ENCODE measurements at regions not wholly inside any gene's neighbourhood (a gene's known extent, or its start where the extent isn't known, plus 50 kb on each side); places are given as distances from the start of the nearest gene placed in this dataset.

DNA sequence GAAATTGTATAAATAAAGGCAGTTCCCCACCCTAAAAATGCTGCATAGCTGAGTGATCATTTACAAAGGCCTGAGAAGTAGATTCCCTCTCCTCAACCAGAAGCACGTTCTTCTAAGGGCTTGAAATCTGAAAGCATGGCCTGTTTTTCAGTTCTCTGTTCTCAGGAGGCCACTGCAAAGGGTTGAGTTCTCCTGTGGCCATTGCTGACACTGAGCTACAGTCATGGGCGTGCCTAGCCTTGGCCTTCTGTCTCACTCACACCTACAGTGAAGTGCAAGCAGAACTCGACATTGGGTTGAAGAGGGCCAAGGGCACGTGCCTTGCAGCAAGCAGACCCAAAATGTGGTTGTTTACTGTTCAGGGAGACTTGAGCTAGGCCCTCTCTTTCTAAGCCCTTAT is 276.6 kb upstream of the VLDLR start:
- FAIRE-seq (no peak), DNase-seq (ENCODE audit: insufficient read length, low spot score) (no peak)

GRCh38 chr9:2346277-2346913 is 275.2 kb upstream of the VLDLR start:
- FAIRE-seq (no peak), DNase-seq (ENCODE audit: insufficient read length, low spot score) (no peak)

GRCh38 chr9:2351324-2351723 is 270.3 kb upstream of the VLDLR start:
- FAIRE-seq (no peak), DNase-seq (ENCODE audit: insufficient read length, low spot score) (no peak)

DNA sequence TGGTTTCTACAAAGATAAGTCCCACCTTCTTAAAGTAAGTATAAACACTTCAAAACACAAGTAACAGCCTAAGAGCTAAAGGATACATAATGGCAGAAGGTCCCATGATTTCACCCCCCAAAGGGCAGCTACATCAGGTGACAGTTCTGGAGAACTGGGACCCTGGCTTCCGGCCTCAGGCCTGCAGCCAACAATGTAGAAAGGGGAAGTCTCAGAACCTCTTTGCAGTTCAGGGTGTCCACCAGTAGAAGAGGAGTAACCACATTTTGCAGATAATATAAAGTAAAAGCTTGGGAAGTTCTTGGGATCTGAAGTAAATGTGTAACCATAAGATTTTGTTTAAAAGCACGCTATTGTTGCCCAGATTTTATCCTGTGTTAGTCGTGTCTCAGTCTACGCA is 267.4 kb upstream of the VLDLR start:
- no peak for DNase-seq (ENCODE audit: insufficient read length, low spot score)
- no peak for FAIRE-seq

- no peak for FAIRE-seq
- no peak for DNase-seq (ENCODE audit: insufficient read length, low spot score)
Measured at GRCh38 chr9:2354856-2355696, 266.5 kb upstream of the VLDLR start.

- DNase-seq (ENCODE audit: insufficient read length, low spot score) (no peak), FAIRE-seq (no peak)
Measured at GRCh38 chr9:2355697-2355983, 265.9 kb upstream of the VLDLR start.

- FAIRE-seq (no peak), DNase-seq (ENCODE audit: insufficient read length, low spot score) (no peak)
Measured at GRCh38 chr9:2356041-2356790, 265.4 kb upstream of the VLDLR start.

DNA sequence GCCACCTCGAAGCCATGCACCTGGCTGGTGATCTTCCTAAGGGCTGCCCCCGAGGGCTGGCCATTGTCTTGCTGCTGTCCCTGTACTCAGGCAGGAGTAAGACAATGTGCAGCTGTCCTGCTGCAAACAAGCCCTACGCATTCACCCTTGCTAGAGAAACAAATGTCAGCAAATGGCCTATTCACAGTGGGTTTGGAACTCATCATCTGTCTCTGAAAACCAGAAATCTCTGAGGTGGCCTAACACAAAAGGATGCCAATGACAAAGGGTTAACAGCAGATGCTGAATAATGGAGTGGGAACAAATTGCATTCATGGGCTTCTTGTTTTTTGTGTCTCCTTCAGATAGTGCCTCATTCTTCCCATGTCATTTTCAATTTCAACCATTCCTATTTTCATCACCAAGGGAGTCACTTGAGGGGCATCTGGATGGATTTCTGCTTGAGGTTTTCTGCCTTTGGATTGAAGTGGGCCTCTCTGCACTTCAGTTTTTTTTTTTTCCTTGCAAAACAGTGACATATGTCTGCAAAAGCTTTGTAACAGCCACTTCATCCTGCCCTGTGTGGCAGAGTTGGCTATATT is 261.6 kb upstream of the VLDLR start:
- no peak for FAIRE-seq

GRCh38 chr9:2362150-2362549 is 259.4 kb upstream of the VLDLR start:
- FAIRE-seq (no peak), DNase-seq (ENCODE audit: insufficient read length, low spot score) (no peak)

More for the DNA sequence above, 261.6 kb upstream of the VLDLR start:
- DNase-seq (ENCODE audit: insufficient read length, low spot score), result no peak

GRCh38 chr9:2363138-2363745 is 258.3 kb upstream of the VLDLR start:
- DNase-seq (ENCODE audit: insufficient read length, low spot score), result no peak
- no peak for FAIRE-seq

DNA sequence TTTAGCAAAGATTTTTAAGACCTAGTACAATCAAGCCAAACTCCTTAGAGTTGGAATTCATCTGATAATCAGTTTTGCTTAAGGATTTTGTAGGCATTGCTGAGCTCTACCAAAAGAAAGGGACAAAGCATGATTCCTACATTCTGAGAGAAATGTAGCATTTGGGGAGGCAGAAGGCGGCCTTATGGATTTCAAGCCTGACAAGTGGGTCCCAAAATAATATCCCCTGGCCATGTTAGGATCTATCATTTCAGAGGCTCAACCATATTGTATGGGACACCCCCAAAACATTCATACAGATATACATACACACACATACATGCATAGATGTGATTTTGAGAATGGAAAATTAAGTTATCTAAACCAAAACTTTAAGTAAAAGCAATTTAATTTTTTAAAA is 257.8 kb upstream of the VLDLR start:
- FAIRE-seq, result no peak
- DNase-seq (ENCODE audit: insufficient read length, low spot score), result no peak

DNA sequence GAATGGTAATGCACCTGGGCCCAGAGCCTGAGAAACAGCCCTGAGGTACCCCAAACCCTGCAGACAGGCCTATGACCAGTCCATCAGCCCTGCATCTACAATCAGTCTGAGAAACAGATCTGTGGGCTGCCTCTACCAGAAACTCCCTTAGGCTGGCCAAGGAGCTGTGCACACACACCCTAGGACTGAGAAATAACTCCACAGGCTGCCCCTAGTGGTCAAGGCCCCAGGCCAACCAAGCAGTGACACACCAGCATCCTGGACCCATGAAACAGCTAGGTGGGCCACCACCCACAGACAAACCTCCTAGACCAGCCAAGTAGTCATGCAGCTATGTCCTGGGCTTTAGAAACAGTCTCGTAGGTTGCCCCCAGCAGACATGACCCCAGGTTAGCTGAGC is 253.6 kb upstream of the VLDLR start:
- FAIRE-seq (no peak), DNase-seq (ENCODE audit: insufficient read length, low spot score) (no peak)

GRCh38 chr9:2373648-2374047 is 247.9 kb upstream of the VLDLR start:
- no peak for FAIRE-seq

DNA sequence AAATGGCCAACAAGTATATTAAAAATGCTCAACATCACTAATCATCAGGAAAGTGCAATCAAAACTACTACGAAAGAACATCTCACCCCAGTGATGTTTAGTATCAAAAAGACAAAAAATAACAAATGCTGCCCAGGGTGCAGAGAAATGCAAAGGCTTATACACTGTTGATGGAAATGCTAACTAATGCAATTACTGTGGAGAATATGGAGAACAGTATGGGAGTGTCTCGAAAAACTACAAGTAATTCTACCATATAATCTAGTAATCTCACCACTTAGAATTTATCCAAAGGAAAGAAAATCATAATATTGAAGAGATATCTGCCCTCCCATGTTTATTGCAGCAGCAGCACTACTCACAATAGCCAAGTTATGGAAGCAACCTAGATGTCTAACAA is 246.5 kb upstream of the VLDLR start:
- no peak for DNase-seq (ENCODE audit: insufficient read length, low spot score)
- no peak for FAIRE-seq

More at GRCh38 chr9:2373648-2374047, 247.9 kb upstream of the VLDLR start:
- no peak for DNase-seq (ENCODE audit: insufficient read length, low spot score)

- DNase-seq (ENCODE audit: insufficient read length, low spot score) (no peak), FAIRE-seq (no peak)
Measured at GRCh38 chr9:2377117-2377516, 244.5 kb upstream of the VLDLR start.

DNA sequence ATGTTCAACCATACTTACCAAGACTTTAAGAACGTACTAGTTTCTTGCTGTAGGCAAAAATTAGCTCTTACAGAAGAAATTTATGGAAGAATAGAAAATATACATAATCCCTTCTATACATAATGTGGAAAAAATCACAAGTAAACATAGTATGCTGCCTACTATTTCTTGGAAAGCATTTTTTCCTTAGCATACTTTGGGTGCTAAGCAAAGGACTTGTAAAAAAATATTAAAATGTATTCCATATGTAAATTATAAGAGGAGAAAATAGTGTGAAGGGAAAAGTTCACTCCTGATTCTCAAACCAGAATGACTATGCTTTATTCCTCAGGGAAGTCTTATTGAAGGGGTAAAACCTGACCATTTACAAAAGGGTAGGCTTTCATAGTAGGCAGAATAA is 243.8 kb upstream of the VLDLR start:
- DNase-seq (ENCODE audit: insufficient read length, low spot score), result no peak
- no peak for FAIRE-seq

- DNase-seq (ENCODE audit: insufficient read length, low spot score), result no peak
- no peak for FAIRE-seq
Measured at GRCh38 chr9:2378266-2378665, 243.3 kb upstream of the VLDLR start.

DNA sequence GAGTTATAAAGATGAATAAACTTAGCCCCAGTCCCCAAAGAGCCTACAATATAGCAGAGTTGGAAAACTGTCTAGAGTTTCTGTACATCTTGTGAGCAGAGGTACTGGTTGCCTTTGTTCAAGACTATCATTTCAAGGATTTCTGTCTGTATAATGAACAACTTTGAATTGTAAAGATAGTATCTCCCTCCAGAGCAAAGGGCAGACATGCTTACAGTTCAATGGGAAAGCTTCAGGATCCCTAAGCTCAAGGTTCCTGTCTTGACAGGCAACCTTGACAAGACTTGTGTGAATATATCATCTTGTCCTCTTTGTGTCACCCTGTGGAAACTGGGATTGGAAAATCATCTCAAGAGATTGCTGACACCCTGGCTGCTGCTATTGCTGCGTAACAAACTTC is 242.8 kb upstream of the VLDLR start:
- DNase-seq (ENCODE audit: insufficient read length, low spot score) (no peak), FAIRE-seq (no peak)

DNA sequence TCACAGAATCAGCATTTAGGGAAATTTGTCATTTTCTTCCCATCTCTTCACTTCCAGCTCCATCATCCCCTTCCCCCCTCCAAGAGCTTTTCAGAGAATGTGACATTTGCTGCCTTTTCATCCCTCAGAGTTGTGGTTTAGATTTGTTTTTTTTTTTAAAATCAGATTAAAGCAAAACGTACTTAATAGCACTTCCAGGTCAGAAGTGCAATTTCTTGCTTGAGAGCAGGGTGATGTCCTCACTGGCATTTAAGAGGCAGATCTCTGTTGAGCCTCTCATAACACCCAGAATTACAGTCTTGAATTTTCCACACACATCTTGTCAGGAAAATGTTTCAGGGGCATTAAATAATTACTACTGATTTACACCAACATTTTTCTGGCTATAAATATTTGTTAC is 236.8 kb upstream of the VLDLR start:
- FAIRE-seq (no peak), DNase-seq (ENCODE audit: insufficient read length, low spot score) (no peak)

DNA sequence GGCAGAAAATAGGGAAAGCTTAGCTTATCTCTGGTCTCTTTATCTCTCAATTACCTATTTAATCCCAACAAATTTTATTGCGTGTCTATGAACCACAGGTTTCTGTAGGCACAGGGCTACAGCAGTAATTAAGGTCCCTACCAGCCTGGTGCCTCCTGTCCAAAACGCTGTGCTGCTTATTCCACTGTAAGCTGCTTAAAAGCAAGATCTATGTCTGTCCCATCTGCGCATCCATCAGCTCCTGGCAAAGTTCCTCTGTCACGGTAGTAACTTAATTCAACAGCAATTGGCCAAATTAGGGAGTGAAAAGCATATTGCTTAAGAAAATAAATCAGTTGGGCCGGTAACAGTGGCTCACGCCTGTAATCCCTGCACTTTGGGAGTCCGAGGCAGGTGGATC is 235.8 kb upstream of the VLDLR start:
- FAIRE-seq (no peak), DNase-seq (ENCODE audit: insufficient read length, low spot score) (no peak)

GRCh38 chr9:2386566-2386965 is 235.0 kb upstream of the VLDLR start:
- DNase-seq (ENCODE audit: insufficient read length, low spot score), result no peak
- FAIRE-seq, result no peak

Data from HTR-8/SVneo (cell line).